HUDEP-2 (cell line): ENCODE measurements at regions not wholly inside any gene's neighbourhood (a gene's known extent, or its start where the extent isn't known, plus 50 kb on each side); places are given as distances from the start of the nearest gene placed in this dataset.
"Not testable (repeated sequence)": the region's sequence is repeated elsewhere in the genome, so short reads cannot be mapped to it uniquely, and the experiment has no call there.

Source experiments
- DNase-seq, 76 experiments: peaks; one replicate each; lab custom pipeline; 2025; ENCODE audit not compliant: unreplicated experiment in 76 of 76; lab: John Stamatoyannopoulos, UW

DNA sequence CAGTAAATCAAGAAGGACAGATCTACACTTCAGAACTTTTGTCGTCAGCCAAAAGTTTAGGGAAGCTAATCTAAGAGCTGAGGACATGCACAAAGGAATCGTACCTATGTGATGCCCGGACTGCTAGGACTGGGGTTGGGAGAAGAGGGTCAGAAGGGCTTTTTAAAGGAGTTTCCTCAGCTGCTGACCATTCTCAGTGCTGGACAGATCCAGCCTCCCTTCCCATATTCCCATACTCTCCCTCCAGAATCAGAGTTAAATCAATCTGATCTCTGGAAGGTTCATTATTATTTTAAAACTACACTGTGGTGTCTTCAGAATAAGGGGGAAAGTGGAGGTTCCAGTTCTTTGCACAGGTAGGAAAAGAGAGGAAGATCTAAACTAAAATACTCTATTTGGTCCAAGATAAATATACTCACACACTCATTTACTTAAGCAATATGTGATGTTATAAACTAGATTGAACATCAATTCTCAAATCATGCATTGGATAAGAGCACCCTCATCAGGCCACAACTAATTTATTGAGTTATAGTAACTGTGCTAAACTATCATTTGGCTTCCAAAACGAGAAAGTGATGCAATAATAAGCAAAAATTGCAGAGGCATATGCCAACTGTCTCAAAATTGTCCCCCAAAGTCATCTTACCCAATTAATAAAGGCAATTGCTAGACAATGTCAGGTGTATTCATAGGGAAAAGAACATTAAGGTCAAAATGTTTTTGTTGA is 124.7 kb downstream of the HNRNPD start:
- no peak for DNase-seq

DNA sequence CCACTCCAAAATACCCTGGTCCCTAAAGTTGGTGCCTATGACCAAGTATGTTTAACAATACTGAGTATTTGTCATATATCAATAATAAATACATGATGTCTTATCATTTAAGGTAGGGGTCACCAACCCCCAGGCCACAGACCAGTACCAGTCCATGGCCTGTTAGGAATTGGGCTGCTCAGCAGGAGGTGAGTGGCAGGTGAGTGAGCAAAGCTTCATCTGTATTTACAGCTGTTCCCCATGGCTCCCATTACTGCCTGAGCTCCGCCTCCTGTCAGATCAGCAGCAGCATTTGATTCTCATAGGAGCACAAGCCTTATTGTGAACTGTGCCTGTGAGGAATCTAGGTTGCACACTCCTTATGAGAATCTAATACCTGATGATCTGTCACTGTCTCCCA is 126.2 kb downstream of the HNRNPD start:
- DNase-seq: no peak

DNA sequence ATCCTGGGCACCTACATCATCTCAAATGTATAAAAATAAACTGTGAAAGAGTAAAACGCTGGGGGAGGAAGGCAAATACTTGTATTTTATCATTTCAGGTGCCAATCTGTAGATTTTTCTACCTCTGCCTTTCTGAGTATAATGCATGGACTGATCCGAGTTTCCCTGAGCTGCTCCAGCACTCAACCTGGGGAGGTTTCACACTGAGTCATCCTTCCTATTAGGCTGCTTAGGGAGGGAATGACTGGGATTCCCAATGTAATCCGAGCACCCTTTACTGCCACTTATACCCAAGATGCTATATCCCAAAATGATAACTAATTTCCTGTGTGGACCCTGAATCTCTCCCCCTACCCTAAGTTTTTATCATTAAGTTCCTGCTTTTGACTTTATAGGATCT is 126.6 kb downstream of the HNRNPD start:
- no peak for DNase-seq

DNA sequence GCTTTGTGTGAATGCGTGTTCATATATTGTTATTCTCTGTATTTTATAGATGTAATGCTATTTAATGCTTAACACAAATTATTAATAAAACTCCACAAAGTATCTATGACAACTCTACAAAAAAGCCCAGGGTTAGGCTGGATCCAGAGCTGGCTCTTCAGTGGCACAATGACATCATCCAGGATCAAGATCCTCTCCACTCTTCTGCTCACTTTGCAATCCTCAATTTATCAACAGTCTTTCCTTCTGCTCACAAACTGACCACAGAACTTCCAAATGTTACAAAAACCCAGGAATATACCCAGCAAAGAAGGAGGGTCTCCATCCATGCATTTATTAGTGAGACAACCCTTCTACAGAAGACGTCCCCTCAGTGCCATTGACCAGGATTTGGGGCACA is 132.3 kb downstream of the HNRNPD start:
- no peak for DNase-seq

DNA sequence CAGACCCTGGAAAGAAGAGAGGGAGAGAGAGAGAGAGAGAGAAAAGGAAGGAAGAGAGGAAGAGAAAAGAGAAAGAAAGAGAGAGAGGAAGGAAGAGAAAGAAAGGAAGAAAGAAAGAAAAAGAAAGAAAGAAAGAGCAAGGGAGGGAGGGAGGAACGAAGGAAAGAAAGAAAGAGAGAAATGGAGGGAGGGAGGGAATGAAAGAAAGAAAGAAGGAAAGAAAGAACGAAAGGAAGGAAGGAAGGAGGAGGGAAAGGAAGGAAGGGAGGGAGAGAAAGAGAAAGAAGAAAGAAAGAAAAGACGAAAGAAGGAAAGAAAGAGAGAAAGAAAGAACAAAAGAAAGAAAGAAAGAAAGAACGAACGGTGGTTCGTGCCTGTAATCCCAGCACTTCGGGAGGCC is 133.4 kb downstream of the HNRNPD start:
- no peak for DNase-seq

DNA sequence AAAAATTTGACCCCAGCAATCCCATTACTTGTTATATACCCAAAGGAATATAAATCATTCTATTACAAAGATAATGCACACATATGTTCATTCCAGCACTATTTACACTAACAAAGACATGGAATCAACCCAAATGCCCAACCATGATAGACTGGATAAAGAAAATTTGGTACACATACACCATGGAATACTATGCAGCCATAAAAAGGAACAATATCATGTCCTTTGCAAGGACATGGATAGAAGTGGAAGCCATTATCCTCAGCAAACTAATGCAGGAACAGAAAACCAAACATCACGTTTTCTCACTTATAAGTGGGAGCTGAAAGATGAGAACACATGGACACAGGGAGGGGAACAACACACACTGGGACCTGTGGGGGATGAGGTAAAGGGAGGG is 136.6 kb downstream of the HNRNPD start:
- not testable (repeated sequence) for DNase-seq

DNA sequence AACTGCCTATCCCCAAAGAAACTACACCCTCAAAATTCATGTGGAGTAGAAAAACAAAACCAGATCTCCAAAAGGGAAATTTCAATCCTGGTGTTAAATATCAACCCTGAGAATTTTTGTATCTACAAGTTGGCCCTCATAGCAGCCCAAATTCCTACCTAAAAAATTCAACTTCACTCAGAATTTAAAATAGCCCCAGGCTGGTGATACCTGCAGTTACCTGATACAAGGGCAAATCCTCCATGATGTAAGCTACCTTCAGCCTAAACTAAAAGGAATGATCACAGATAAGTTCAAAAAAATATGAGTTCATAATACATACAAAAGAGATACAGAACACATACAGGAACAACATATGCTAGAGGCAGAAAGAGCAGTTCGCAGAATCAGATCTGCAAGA is 138.4 kb downstream of the HNRNPD start:
- DNase-seq: no peak

DNA sequence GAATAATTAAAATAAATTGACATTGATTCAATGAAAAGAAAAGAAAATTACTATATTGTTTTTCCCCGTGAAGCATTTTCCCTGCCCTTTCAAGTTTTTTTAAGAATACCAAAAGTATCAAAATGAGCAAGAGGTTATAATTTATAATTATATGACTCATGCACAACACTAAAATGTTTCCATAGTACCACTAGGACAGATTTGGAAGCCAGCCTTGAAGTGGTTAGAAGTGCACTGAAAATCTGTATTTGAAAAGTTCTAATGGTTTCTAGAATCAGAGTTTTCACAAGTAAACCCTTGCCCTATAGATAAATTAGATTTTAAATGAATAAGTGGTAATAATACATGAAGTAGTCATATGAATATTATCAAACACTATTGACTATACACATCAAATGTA is 140.9 kb downstream of the HNRNPD start:
- DNase-seq: no peak

DNA sequence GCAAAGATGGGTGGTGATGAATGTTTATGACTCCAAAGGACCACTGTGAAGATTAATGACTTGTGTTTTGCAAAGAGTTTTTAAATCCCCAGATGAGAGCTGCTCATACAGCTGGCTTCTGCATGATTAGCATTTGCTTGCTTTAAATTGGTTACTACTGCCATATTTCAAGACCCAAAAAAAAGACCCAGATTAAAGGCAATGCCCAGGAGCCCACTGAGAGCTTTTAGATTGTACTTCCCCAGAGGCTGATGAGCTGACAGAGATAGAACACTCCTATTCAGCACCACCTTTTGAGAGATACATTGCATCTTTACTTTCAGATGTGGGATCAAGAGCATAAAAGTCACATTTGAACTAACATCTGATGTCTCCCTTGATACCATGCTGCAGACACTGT is 142.0 kb downstream of the HNRNPD start:
- DNase-seq: no peak

DNA sequence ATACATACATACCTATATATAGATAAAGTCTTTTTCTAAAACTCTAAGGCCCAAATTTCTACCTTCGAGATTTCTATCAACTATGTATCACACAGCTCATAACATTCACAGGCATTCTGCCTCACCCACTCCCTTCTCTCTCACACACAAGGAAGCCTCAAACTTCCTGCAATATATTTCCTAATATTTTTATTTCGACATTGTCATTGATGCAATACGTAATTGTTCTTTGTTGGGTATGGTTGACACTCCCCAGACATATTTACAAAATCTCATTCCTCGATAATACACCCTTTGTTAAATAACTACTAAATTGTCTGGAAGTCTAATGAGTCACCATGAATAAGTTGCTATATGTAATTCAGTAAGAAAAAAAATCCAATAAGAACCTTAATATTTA is 143.5 kb downstream of the HNRNPD start:
- no peak for DNase-seq

DNA sequence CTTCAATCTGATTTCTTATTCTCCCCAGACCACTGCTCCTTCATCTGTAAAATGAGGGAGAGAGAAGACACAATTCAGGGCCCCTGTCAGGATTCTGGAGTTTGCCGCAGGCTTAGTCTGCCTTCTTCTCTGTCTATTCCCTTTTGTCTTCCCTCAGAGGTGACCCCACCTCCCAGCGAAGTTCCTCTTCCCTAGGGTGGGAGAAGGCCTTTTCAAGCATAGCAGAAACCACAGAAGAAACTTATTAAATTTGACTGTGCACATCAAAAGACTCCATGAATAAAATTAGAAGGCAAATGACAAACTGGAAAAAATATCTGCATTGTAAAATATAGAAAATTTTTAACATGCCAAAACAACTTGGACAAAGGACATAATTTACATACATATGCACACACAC is 148.8 kb downstream of the HNRNPD start:
- DNase-seq: no peak

DNA sequence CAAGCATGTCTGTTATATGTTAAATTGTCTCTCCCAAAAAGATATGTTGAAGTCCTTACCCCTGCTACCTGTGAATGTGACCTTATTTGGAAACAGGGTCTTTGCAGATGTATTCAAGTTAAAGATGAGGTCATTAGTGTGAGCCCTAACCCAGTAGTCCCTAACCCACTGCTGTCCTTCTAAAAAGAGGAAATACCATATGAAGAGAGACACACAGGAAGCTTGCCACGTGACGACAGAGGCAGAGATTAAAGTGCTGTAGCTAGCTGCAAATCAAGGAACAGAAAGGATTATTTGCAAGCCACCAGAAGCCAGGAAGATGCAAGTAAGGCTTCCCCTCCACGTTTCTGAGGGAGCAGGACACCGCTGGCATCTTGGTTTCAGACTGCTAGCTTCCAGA is 150.1 kb downstream of the HNRNPD start:
- peak in 2 of 76 experiments; percentile 1 to 13 for DNase-seq

DNA sequence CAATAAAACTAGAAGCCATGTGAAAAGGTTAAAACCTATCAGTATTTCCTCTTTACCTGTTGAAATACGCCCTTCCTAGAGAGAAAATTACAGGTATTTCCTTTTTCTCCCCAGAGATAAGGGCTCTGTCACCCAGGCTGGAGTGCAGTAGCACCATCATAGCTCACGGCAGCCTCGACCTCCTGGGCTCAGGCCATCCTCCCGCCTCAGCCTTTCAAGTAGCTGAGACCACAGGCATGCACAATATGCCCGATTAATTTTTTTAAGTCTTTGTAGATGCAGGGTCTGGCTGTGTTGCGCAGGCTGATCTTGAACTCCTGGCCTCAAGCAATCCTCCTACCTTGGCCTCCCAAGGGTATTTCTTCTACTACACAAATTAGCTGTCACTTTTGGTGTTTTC is 154.4 kb downstream of the HNRNPD start:
- no peak for DNase-seq

DNA sequence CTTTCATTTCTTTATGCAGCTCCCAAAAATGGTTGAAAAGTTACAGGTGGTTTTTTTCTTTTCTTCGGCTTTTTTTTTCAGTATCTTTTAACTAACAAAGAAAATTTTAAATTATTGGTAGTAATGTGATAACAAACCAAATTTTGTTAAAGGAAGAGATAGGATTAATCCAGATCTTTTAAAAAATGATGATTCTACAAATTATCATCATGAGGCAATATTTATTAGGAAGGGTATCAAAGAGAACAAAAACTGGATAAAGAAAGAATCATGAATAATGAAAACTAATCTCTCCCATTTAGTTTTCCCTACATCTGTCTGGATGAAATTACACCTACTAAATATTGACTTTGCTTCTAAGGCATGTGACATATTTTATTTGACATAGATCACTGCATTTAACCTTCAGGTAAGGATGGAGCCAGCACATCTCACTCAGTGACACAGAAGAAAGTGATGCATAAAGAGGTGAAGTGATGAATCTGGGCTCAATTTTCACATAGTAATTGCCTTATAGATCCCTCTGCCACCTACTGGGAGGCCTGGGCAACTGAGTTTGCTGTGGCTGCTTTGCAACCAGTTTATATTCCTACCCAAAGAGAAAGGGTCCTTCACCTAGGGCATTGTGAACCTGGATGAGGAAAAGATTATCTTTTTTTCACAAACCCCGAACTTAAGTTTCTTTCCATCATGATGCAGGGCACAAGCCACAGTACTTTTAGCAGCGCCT is 155.6 kb downstream of the HNRNPD start:
- no peak for DNase-seq

DNA sequence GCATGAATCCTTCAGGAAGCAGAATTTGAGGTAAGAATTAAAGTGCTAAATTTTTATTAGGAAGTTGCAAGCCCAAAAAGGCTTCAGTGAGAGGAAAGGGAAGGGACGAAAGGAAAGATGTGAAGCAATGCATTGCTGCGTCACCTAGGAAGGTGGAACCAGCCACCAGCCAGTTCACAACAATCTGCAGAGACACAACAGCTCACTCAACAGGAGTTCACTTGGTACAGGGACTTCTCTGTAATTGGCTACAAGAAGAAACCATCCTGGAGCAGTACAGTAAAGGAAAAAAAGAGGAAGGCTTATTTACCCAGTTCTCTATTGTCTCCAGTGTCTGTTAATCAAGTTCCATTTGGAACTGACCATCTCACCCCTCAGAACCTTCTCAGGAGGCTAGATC is 157.6 kb downstream of the HNRNPD start:
- DNase-seq: no peak

DNA sequence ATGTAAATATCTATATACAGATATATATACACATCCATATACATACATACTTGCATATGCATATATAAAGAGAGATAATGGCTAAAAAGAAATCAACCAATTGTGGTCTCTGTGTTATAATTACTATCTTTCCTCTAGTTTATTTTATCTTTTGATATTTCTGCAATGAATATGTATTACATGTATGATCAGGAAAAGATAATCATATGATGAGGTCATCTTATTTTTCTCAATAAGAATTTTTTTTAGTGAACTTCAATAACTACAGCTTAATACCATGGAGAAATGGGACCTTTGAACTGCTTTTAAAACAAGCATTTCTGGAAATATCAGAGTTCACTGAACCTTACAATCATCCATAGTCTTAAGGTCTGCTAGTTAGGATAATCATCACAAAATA is 158.0 kb downstream of the HNRNPD start:
- DNase-seq: no peak

DNA sequence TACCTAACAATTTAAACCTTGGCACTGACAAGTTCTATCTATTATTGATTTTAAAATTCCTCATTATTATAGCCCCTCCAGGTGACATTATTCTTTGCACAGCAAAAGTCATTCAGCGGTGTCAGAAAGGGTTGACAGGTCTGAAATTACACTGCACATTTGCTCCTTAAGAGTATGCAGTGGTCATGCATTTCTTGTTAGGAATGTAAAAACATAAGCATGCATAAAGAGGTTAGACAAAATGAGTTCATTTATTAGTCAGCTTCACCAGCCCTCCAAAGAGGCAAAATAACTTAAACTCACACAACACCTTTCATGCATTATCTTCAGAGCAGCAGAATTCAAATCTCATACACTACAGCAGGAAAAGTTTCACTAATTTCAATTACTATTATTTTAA is 158.8 kb downstream of the HNRNPD start:
- DNase-seq: no peak

DNA sequence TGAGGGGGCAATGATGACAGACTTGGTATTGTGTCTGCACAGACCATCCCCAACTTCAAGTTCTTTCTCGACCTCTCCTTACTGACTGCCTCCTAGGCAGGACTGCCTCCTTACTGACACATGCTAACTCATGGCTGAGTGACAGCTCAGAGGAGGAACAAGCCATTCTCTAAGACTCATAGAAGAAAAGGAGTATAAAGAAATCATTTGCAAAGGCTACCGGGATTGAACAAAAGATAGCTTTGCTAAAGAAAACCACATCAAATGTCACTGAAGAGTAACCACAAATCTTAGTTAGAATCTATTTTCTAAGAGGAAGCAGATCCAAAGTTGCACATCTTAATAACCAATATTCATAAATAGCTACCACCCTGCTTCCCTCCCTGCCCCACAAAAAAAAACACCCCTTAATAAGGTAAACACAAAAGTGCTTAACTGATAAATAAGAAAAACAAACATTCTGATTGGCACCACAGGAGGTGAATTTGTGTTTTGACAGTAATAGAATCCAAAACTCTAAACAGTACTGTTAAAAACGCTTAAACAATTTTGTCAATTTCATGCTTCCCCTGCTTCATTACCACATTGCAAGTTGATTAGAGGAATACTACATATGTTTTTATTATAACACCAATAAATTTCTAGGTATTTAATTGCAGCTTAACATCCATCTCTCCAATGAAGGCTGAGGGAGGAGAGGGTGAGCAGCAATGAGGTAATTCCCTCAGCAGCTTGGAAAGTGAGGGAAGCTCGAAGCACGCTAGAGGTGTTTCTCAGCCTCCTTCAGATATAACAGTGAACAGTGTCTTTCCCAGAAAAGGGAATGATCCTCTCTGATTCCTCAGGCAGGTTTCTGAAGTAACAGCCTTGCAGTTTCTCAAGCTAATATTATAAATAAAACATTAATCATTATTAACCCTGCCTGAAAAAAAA is 160.0 kb downstream of the HNRNPD start:
- DNase-seq: no peak

DNA sequence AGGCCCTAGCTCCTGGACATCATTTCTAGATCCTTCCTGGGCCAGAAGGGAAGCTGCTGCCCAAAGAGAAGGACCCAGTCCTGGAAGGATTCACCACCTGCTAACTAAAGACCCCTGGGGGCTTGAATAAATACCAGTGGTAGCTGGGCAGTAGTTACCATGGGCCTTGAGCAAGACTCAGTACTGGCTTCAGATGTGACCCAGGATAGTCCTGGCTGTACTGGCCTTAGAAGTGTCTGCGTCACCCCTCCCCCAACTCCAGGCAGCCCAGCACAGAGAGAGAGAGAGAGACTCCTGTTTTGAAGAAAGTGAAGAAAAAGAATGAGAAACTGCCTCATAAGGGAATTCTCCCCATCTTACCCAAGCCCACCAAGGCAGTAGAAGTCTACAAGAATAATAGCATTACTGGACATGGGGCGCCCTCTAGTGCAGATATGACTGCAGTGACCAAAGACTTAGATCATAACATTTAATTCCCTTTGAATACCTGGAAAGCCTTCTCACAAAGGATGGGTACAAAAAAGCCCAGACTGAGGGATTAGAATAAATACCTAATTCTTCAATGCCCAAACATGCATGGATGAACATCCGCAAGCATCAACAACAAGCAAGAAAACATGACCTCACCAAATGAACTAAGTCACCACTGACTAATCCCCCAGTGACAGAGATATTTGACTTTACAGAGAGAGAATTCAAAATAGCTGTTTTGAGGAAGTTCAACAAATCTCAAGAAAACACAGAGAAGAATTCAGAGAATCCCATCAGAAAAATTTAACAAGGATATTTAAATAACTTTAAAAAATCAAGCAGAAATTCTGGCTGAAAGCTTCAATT is 171.8 kb downstream of the HNRNPD start:
- DNase-seq: peak in 29 of 76 experiments; percentile 1 to 44 (median 10)

DNA sequence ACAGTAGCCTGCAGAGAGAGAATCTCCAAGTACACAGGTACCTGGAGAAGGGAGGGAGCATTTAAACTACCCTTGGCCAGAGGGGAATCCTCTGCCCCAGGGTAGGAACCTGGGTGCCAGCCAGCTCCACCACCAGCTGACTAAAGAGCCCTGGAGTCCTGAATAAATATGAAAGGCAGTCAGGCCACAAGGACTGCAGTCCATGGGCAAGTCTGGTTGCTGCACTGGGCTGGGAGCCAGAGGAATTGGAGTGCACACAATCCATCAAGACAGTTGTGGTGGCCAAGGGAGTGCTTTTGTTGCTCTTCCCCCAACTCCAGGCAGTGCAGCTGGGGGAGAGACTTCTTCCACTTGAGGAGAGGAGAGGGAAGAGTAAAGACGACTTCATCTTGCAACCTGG is 172.5 kb downstream of the HNRNPD start:
- DNase-seq: no peak

DNA sequence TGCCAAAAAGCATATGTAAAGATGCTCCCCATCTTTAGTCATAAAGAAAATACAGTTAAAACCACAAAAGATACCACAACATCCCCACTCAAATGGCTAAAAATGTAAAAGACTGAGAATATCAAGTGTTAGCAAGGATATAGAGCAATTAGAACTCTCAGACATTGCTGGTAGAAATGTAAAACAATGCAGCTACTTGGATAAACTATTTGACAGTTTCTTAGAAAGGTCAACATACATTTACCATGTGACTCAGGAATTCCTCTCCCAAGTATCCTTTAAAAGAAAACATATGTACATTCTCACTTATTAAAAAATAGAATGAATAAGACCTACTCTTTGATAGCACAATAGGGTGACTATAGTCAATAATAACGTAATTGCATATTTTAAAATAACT is 173.7 kb downstream of the HNRNPD start:
- no peak for DNase-seq
